ENCODE measurements at regions not wholly inside any gene's neighbourhood (a gene's known extent, or its start where the extent isn't known, plus 50 kb on each side); places are given as distances from the start of the nearest gene placed in this dataset.

DNA sequence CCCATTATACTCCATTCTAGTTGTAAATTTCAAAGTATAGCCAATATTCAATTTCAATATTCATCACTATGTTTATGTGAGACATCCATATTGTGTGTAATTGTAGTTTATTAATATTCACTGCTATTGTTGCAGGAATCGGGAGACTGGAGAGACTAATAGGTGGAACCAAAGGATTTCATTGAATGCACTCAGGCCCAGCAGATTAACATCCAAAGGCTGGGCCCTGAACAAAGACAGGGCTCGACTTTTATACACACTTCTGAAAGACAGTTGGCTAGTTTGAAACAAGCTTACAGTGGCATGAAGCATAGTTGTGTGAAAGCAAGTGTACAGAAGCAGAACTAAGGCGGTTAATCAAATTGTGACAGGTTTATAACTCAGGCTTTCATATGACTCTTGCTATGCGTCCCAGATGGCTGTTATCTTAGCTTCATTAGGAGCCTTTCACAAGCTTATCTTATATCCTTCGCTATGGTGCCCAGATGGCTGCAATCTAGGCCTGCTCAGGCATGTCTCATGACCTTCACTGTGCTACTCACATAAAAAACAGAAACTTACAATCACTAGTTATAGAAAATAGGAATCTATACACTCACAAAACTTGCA lies 1038.8 kb upstream of the EPHA6 start:
- TF ChIP-seq GATA2 (IDR thresholded peaks at IDR 0.05; ENCODE audit: low read depth, low read length): no peak
- no peak for TF ChIP-seq GATA3 (IDR thresholded peaks at IDR 0.05; ENCODE audit: low read depth, low read length)

DNA sequence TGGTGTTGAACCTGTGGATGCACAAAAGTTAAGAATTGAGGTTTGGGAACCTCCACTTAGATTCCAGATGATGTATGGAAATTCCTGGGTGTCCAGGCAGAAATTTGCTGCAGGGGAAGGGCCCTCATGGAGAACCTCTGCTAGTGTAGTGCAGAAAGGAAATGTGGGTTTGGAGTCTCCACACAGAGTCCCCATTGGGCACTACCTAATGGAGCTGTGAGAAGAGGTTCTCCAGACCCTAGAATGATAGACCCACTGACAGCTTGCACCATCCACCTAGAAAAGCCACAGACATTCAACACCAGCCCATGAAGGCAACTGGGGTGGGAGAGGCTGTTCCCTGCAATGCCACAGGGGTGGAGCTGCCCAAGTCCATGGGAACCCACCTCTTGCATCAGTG lies 1032.8 kb upstream of the EPHA6 start:
- TF ChIP-seq GATA2 (IDR thresholded peaks at IDR 0.05; ENCODE audit: low read depth, low read length): no peak
- no peak for TF ChIP-seq GATA3 (IDR thresholded peaks at IDR 0.05; ENCODE audit: low read depth, low read length)

- TF ChIP-seq GATA3 (IDR thresholded peaks at IDR 0.05; ENCODE audit: low read depth, low read length) (no peak), GATA2 (IDR thresholded peaks at IDR 0.05; ENCODE audit: low read depth, low read length) (no peak)
These were observed 1025.3 kb upstream of the EPHA6 start for GRCh38 chr3:95789111-95789510.

DNA sequence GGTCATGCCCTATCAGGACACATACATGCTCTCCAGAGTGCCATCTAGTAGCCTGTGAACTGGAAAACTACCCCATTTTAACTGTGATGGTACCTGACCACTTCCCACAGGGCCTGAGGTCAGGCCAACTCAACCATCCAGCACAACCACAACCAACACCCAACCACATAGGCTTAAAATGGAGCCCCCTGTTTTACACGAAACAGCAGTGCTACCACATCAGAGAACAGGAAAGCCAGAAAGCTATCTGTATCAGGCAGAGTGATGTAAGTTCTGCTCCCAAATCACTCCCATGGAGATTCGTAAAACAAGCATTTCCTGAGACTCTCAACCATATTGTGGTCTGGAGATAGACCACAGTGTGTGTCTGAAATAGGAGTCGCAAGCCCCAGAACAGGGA lies 1017.3 kb upstream of the EPHA6 start:
- TF ChIP-seq GATA3 (IDR thresholded peaks at IDR 0.05; ENCODE audit: low read depth, low read length) (no peak), GATA2 (IDR thresholded peaks at IDR 0.05; ENCODE audit: low read depth, low read length) (no peak)

DNA sequence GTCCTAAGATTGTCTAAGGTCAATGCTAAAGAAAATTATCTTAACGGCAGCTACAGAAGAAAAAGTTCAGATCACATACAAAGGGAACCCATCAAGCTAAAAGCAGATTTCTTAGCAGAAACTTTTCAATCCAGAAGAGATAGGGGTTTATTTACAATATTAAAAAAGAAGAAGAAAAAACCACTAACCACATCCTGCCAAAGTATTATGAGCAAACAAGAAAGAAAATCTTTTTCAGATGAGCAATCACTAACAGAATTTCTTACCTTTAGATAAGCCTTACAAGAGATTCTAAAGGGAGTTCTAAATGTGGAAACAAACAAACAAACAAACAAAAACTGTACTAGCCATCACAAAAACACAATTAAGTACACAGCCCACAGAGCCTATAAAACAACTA lies 1015.8 kb upstream of the EPHA6 start:
- TF ChIP-seq GATA2 (IDR thresholded peaks at IDR 0.05; ENCODE audit: low read depth, low read length) (no peak), GATA3 (IDR thresholded peaks at IDR 0.05; ENCODE audit: low read depth, low read length) (no peak)

DNA sequence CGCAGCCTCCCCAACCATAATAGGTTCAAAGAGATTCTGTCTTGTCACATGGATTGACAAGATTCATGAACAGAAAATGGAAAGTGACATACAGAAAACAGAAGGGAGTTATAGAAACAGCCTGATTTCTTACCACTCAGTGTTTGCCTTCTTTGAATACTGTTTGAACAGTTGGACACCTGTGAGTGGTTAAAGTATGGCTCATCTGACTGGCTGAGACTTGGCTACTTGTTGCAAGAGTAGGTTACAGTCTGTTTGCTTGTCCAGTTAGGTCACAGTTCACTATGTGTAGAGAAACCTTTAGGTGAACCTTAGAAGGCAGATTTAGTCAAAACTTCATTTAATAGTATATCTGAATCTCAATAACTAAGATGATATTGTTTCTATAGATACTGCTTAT lies 1003.9 kb upstream of the EPHA6 start:
- TF ChIP-seq GATA2 (IDR thresholded peaks at IDR 0.05; ENCODE audit: low read depth, low read length) (no peak), GATA3 (IDR thresholded peaks at IDR 0.05; ENCODE audit: low read depth, low read length) (no peak)

GRCh38 chr3:95813244-95813643 lies 1001.1 kb upstream of the EPHA6 start:
- TF ChIP-seq GATA3 (IDR thresholded peaks at IDR 0.05; ENCODE audit: low read depth, low read length) (no peak), GATA2 (IDR thresholded peaks at IDR 0.05; ENCODE audit: low read depth, low read length) (no peak)

GRCh38 chr3:95815828-95816227 lies 998.6 kb upstream of the EPHA6 start:
- no peak for TF ChIP-seq GATA3 (IDR thresholded peaks at IDR 0.05; ENCODE audit: low read depth, low read length)
- no peak for TF ChIP-seq GATA2 (IDR thresholded peaks at IDR 0.05; ENCODE audit: low read depth, low read length)

DNA sequence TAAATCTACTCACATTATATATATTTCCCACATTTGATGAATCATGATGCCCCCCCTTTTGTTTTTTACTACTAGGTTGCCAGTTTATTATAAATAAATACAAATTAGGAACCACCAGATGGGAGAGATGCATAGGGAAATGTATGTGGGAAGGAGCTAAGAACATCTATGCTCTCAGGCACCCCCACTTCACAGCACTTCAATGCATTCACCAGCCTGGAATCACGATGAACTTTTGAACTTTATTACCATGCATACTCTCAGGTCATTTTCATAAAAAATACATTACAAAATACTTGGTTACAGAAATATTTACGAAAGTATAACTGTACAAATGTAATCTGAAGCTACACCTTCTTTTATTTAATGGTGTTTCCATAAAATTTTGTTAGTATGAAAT lies 988.0 kb upstream of the EPHA6 start:
- no peak for TF ChIP-seq GATA2 (IDR thresholded peaks at IDR 0.05; ENCODE audit: low read depth, low read length)
- no peak for TF ChIP-seq GATA3 (IDR thresholded peaks at IDR 0.05; ENCODE audit: low read depth, low read length)

DNA sequence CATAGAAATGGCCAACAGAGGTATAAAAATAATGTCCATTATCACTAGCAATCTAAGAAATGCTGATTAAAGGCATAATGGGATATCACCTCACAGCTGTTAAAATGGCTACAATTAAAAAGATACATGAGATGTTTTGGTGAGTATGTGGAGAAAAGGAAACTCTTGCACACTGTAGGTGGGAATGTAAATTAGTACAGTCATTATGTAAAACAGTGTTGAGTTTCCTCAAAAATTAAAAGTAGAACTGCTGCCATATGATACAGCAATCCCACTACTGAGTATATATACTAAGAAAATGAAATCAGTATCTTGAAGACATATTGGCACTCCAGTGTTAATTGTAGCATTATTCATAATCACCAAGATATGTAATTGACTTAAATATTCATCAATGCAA lies 982.2 kb upstream of the EPHA6 start:
- no peak for TF ChIP-seq GATA3 (IDR thresholded peaks at IDR 0.05; ENCODE audit: low read depth, low read length)
- TF ChIP-seq GATA2 (IDR thresholded peaks at IDR 0.05; ENCODE audit: low read depth, low read length): no peak

GRCh38 chr3:95883801-95884200 lies 930.6 kb upstream of the EPHA6 start:
- TF ChIP-seq GATA3 (IDR thresholded peaks at IDR 0.05; ENCODE audit: low read depth, low read length) (no peak), GATA2 (IDR thresholded peaks at IDR 0.05; ENCODE audit: low read depth, low read length) (no peak)

- TF ChIP-seq GATA3 (IDR thresholded peaks at IDR 0.05; ENCODE audit: low read depth, low read length) (no peak), GATA2 (IDR thresholded peaks at IDR 0.05; ENCODE audit: low read depth, low read length) (no peak)
These were observed 927.8 kb upstream of the EPHA6 start for GRCh38 chr3:95886616-95887015.

- TF ChIP-seq GATA3 (IDR thresholded peaks at IDR 0.05; ENCODE audit: low read depth, low read length) (no peak), GATA2 (IDR thresholded peaks at IDR 0.05; ENCODE audit: low read depth, low read length) (no peak)
These were observed 927.3 kb upstream of the EPHA6 start for GRCh38 chr3:95887114-95887513.

DNA sequence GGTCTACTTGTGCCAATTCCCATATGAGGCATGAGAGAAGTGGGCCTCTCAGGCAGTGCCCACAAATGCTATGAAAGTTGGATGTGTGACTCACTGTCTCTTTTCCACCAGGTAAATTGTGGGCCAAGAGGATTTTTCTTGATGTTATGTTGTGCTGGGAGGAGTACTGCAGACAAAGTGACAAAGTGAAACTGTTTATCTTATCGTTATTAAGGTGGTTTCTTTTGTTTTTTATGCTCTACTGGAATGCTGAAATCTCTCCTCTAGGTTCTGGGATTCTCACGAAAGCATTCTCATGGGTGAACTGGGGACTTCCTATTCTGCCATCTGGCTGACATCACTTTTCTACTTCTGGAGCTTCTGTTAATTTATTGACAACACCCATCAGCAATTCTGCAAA lies 919.6 kb upstream of the EPHA6 start:
- TF ChIP-seq GATA2 (IDR thresholded peaks at IDR 0.05; ENCODE audit: low read depth, low read length): no peak
- TF ChIP-seq GATA3 (IDR thresholded peaks at IDR 0.05; ENCODE audit: low read depth, low read length): no peak

- no peak for TF ChIP-seq GATA3 (IDR thresholded peaks at IDR 0.05; ENCODE audit: low read depth, low read length)
- TF ChIP-seq GATA2 (IDR thresholded peaks at IDR 0.05; ENCODE audit: low read depth, low read length): no peak
These were observed 914.9 kb upstream of the EPHA6 start for GRCh38 chr3:95899494-95899893.

DNA sequence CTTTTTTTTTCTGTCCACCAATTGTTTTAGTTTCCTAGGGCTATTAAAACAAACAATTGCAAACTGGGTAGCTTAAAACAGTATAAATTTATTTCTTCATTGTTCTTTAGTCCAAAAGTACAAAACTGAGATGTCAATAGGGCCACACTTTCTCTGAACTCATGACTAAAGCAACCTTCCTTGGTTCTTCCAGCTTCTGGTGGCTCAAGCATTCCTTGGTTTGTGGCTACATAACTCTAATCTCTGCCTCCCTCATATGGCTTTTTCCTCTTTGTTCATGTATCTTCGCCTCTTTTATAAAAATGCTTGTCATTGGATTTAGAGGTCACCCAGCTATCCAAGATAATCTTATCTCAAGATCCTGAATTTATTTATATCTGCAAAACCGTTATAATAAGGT lies 914.5 kb upstream of the EPHA6 start:
- TF ChIP-seq GATA2 (IDR thresholded peaks at IDR 0.05; ENCODE audit: low read depth, low read length): no peak
- TF ChIP-seq GATA3 (IDR thresholded peaks at IDR 0.05; ENCODE audit: low read depth, low read length): no peak
